Osteocyte (in vitro differentiated cells): ENCODE measurements at regions not wholly inside any gene's neighbourhood (a gene's known extent, or its start where the extent isn't known, plus 50 kb on each side); places are given as distances from the start of the nearest gene placed in this dataset.

ENCODE experiments used
- DNase-seq: peaks from one replicate; pipeline ENCODE4 v3.0.0; 2021; ENCODE audit warnings: mixed read lengths; ENCODE audit not compliant: unreplicated experiment; ENCODE audit errors: extremely low spot score
- H3K27ac Mint-ChIP-seq: one replicate; pipeline ENCODE4 v1.8.0; 2021; ENCODE audit warnings: mild to moderate bottlenecking, mixed read lengths; ENCODE audit not compliant: unreplicated experiment
- H3K27me3 Mint-ChIP-seq: one replicate; pipeline ENCODE4 v1.8.0; 2021; ENCODE audit warnings: mixed read lengths; ENCODE audit not compliant: unreplicated experiment
- H3K36me3 Mint-ChIP-seq: one replicate; pipeline ENCODE4 v1.8.0; 2021; ENCODE audit warnings: mixed read lengths; ENCODE audit not compliant: unreplicated experiment
- H3K4me1 Mint-ChIP-seq: one replicate; pipeline ENCODE4 v1.8.0; 2021; ENCODE audit warnings: mixed read lengths; ENCODE audit not compliant: unreplicated experiment
- H3K4me3 Mint-ChIP-seq: one replicate; pipeline ENCODE4 v1.8.0; 2021; ENCODE audit warnings: mild to moderate bottlenecking, moderate library complexity, mixed read lengths; ENCODE audit not compliant: unreplicated experiment
- H3K9me3 Mint-ChIP-seq: one replicate; pipeline ENCODE4 v1.8.0; 2021; ENCODE audit warnings: mixed read lengths; ENCODE audit not compliant: unreplicated experiment
- TF ChIP-seq, protein P1 (sequence below): fragments of 200-600 bp; sonication (generic); IDR thresholded peaks from 2 replicates; pipeline ENCODE4 v1.5.0; 2021; ENCODE audit warnings: antibody characterized with exemption, mild to moderate bottlenecking, moderate library complexity

DNA sequence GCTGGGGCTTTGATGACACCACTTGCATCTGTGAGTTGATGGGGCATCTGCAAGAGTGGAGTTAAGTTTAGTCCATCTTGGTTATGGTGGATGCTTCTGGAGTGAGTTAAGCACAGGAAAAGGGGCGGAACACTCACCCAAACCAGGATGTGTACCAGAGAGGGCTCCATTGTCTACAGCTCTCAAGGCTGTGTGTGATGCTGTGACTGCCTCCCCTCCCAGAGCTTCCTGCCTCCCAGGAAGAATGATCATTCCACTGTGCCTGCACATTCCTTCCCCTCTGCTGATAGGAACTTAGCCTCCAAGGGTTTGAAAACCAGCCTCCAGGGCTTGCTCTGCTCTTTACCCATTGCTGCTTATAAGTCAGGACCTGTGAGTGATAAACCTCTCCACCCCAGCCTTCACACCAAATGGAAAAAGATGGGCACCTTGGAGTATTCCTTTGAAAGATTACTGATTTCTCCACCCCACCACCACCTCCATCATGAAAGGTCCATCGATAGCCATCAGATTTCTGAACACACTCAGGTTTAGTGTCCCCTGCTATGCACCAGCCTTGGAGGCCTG lies 160.1 kb upstream of the SPRY4 start:
- H3K4me3 Mint-ChIP-seq, result no peak overlapping the region
- H3K36me3 Mint-ChIP-seq, result no peaks in the 10 kb centered on the region
- H3K27me3 Mint-ChIP-seq, result no peaks in the 10 kb centered on the region
- DNase-seq, result no peak
- TF ChIP-seq, protein P1, sequence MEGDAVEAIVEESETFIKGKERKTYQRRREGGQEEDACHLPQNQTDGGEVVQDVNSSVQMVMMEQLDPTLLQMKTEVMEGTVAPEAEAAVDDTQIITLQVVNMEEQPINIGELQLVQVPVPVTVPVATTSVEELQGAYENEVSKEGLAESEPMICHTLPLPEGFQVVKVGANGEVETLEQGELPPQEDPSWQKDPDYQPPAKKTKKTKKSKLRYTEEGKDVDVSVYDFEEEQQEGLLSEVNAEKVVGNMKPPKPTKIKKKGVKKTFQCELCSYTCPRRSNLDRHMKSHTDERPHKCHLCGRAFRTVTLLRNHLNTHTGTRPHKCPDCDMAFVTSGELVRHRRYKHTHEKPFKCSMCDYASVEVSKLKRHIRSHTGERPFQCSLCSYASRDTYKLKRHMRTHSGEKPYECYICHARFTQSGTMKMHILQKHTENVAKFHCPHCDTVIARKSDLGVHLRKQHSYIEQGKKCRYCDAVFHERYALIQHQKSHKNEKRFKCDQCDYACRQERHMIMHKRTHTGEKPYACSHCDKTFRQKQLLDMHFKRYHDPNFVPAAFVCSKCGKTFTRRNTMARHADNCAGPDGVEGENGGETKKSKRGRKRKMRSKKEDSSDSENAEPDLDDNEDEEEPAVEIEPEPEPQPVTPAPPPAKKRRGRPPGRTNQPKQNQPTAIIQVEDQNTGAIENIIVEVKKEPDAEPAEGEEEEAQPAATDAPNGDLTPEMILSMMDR, result no peak
- H3K4me1 Mint-ChIP-seq, result peaks cover 16% of the 10 kb centered on the region
- H3K27ac Mint-ChIP-seq, result no peak overlapping the region
- peaks cover 8% of the 10 kb centered on the region for H3K9me3 Mint-ChIP-seq

DNA sequence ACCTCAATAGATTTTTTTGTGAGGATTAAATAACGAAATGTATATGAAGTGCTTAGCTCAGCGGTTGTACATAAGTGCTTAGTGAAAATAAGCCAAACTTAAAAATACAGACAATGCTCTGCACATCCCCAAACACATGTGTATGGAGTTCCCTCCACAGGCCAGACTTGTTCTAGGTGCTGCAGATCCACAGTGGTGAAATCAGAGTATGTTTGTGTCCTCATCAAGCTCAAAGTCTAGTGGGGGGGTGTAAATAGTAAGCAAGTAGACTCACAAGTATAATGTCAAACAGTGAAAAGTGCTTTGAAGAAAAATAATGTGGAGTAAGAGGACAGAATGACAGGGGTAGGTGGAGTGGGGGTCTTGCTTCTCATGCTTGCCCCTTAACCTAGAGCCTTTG lies 157.4 kb upstream of the SPRY4 start:
- Mint-ChIP-seq H3K4me1 (peaks cover 16% of the 10 kb centered on the region), H3K9me3 (peaks cover 8% of the 10 kb centered on the region), H3K36me3 (no peaks in the 10 kb centered on the region), H3K27me3 (no peaks in the 10 kb centered on the region), H3K27ac (no peak overlapping the region), H3K4me3 (no peak overlapping the region)
- TF ChIP-seq, protein P1, result no peak
- DNase-seq, result no peak

DNA sequence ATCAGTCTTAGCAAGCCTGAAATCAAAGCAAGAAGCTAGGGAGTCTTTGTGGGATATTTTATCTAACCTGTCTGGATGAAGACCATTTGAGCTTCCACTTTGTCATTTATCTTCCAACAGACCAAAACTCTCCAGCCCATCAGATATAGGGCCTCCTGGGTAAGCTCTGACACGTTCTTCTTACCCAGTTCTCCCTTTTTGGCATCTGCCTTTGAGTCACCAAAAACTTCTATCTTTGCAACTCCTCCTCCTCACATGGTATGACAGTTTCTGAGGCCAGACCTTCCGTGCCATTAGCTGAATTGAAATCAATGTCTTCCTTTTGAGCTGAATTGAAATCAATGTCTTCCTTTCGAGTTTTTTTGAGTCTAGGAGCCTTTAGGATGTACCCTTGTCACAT lies 156.6 kb upstream of the SPRY4 start:
- Mint-ChIP-seq H3K27ac (no peak overlapping the region), H3K9me3 (peaks cover 8% of the 10 kb centered on the region), H3K36me3 (no peaks in the 10 kb centered on the region), H3K4me3 (no peak overlapping the region), H3K27me3 (no peaks in the 10 kb centered on the region), H3K4me1 (peaks cover 13% of the 10 kb centered on the region)
- DNase-seq, result no peak
- TF ChIP-seq, protein P1, result no peak

DNA sequence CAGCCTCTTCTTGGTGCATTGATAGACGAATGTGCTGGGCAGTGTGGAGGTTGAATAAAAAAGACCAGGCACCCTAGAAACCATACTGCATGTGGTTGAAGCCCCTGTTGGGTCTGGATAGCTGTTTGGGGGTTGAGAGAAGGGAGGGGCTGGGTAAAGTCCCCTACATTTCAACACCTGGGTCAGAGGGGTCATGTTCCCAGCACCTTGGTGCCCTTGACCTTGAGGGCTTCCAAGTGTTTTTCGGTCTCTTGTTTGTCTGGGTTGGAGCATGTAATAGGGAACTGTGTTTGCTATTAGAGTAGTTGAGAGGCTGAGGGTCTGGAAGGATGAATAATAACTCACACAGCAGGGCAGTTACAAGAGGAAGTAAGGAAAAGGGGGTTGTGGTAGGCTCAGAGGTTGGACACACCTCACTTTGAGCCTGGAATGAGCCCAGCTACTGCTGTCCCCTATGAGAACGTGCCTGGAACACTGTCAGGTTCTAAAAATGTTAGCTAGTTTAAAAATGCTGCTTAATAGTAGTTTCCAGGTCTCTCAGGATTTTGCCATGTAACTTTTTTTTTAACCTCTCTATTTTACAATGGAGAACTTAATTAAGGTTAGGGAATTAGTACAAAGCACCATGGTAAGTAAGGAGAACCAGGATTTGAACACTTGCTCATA lies 155.2 kb upstream of the SPRY4 start:
- Mint-ChIP-seq H3K27me3 (no peaks in the 10 kb centered on the region), H3K36me3 (no peaks in the 10 kb centered on the region), H3K4me1 (peaks cover 25% of the 10 kb centered on the region), H3K4me3 (no peak overlapping the region), H3K9me3 (no peaks in the 10 kb centered on the region), H3K27ac (no peak overlapping the region)
- TF ChIP-seq, protein P1, result no peak
- DNase-seq, result no peak

DNA sequence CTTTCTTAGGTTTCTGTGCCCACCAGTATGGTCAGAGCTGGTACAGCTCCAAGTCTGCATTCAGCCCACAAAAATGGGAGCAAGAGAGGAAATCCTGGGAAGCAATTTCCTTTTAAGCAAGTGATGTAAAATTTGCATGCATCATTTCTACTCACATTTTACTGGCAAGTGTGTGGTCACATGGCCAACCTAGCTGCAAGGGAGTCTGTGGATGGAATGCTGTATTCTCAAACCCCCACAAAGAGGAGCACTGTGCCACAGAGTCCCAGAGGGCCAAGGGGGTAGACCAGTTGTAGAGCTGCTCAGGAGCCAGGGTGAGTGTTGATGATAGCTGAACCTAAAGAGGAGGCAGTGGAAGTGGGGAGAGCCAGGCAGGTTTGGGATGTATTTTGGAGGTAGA lies 154.3 kb upstream of the SPRY4 start:
- no peak for DNase-seq
- no peaks in the 10 kb centered on the region for H3K27me3 Mint-ChIP-seq
- no peaks in the 10 kb centered on the region for H3K9me3 Mint-ChIP-seq
- H3K27ac Mint-ChIP-seq, result no peak overlapping the region
- peaks cover 29% of the 10 kb centered on the region for H3K4me1 Mint-ChIP-seq
- no peaks in the 10 kb centered on the region for H3K36me3 Mint-ChIP-seq
- H3K4me3 Mint-ChIP-seq, result no peak overlapping the region
- TF ChIP-seq, protein P1, result no peak
